Chondrocyte (in vitro differentiated cells): ENCODE measurements at regions not wholly inside any gene's neighbourhood (a gene's known extent, or its start where the extent isn't known, plus 50 kb on each side); places are given as distances from the start of the nearest gene placed in this dataset.

Experiments
- DNase-seq: peaks from one replicate; pipeline ENCODE4 v3.0.0; 2021; ENCODE audit warnings: mixed read lengths, low spot score
- H3K27ac Mint-ChIP-seq: one replicate; pipeline ENCODE4 v1.8.0; 2021; ENCODE audit warnings: mild to moderate bottlenecking, moderate library complexity, mixed read lengths; ENCODE audit not compliant: unreplicated experiment
- H3K27me3 Mint-ChIP-seq: 2 replicates; pipeline ENCODE4 v1.8.0; 2021; ENCODE audit warnings: low read depth, mixed read lengths
- H3K36me3 Mint-ChIP-seq: 2 replicates; pipeline ENCODE4 v1.8.0; 2021; ENCODE audit warnings: low read depth, mixed read lengths
- H3K4me1 Mint-ChIP-seq: 2 replicates; pipeline ENCODE4 v1.8.0; 2021; ENCODE audit warnings: low read depth, mild to moderate bottlenecking, mixed read lengths
- H3K4me3 Mint-ChIP-seq: one replicate; pipeline ENCODE4 v1.8.0; 2021; ENCODE audit warnings: mild to moderate bottlenecking, moderate library complexity, mixed read lengths; ENCODE audit not compliant: unreplicated experiment
- H3K9me3 Mint-ChIP-seq: 2 replicates; pipeline ENCODE4 v1.8.0; 2021; ENCODE audit warnings: low read depth, mixed read lengths
- CTCF ChIP-seq: fragments of 200-600 bp; sonication (generic); IDR thresholded peaks from 2 replicates; pipeline ENCODE4 v1.5.0; 2021; ENCODE audit warnings: antibody characterized with exemption, mild to moderate bottlenecking, moderate library complexity

GRCh38 chr12:24537083-24537860, 411.6 kb downstream of the BCAT1 start:
- no peak for TF ChIP-seq CTCF
- DNase-seq = no peak
- Mint-ChIP-seq H3K27me3 (no peaks in the 10 kb centered on the region), H3K36me3 (no peaks in the 10 kb centered on the region), H3K4me3 (peak overlapping the region; percentile 54), H3K27ac (peak overlapping the region; percentile 93), H3K4me1 (peaks cover 68% of the 10 kb centered on the region), H3K9me3 (no peaks in the 10 kb centered on the region)

- no peaks in the 10 kb centered on the region for H3K9me3 Mint-ChIP-seq
- no peaks in the 10 kb centered on the region for H3K36me3 Mint-ChIP-seq
- peaks cover 80% of the 10 kb centered on the region for H3K4me1 Mint-ChIP-seq
- no peak for TF ChIP-seq CTCF
- H3K4me3 Mint-ChIP-seq = peak overlapping the region; percentile 37
- DNase-seq = no peak
- H3K27me3 Mint-ChIP-seq = no peaks in the 10 kb centered on the region
- H3K27ac Mint-ChIP-seq = peak overlapping the region; percentile 83
Measured at GRCh38 chr12:24535334-24536069, 413.4 kb downstream of the BCAT1 start.

GRCh38 chr12:24534622-24535021, 414.3 kb downstream of the BCAT1 start:
- H3K4me3 Mint-ChIP-seq = peak overlapping the region; percentile 48
- peaks cover 81% of the 10 kb centered on the region for H3K4me1 Mint-ChIP-seq
- no peaks in the 10 kb centered on the region for H3K9me3 Mint-ChIP-seq
- peak overlapping the region; percentile 71 for H3K27ac Mint-ChIP-seq
- peak; percentile 41 for TF ChIP-seq CTCF
- no peaks in the 10 kb centered on the region for H3K27me3 Mint-ChIP-seq
- DNase-seq = no peak
- H3K36me3 Mint-ChIP-seq = no peaks in the 10 kb centered on the region

GRCh38 chr12:24533716-24534352, 415.1 kb downstream of the BCAT1 start:
- H3K4me3 Mint-ChIP-seq = no peak overlapping the region
- no peak for DNase-seq
- no peaks in the 10 kb centered on the region for H3K36me3 Mint-ChIP-seq
- H3K27ac Mint-ChIP-seq = peak overlapping the region; percentile 29
- H3K4me1 Mint-ChIP-seq = peaks cover 81% of the 10 kb centered on the region
- no peak for TF ChIP-seq CTCF
- H3K27me3 Mint-ChIP-seq = no peaks in the 10 kb centered on the region
- no peaks in the 10 kb centered on the region for H3K9me3 Mint-ChIP-seq

- H3K4me3 Mint-ChIP-seq = no peak overlapping the region
- H3K4me1 Mint-ChIP-seq = peaks cover 67% of the 10 kb centered on the region
- no peaks in the 10 kb centered on the region for H3K36me3 Mint-ChIP-seq
- no peaks in the 10 kb centered on the region for H3K27me3 Mint-ChIP-seq
- DNase-seq = no peak
- H3K9me3 Mint-ChIP-seq = no peaks in the 10 kb centered on the region
- TF ChIP-seq CTCF = no peak
- peak overlapping the region; percentile 22 for H3K27ac Mint-ChIP-seq
Measured at GRCh38 chr12:24530689-24531088, 418.2 kb downstream of the BCAT1 start.
